Mesenteric fat pad (tissue), 1 donor: ENCODE measurements at regions not wholly inside any gene's neighbourhood (a gene's known extent, or its start where the extent isn't known, plus 50 kb on each side); places are given as distances from the start of the nearest gene placed in this dataset.

ENCODE experiments used
- DNase-seq: peaks from one replicate; pipeline ENCODE4 v3.0.0-alpha.2; 2020; ENCODE audit warnings: low spot score
- donor health status: DM: yes; HTN: yes; CAD: no.

- peak; percentile 96 for DNase-seq
Observed at GRCh38 chr17:81345228-81346089, 49.8 kb upstream of the BAHCC1 start.
